ENCODE measurements at regions not wholly inside any gene's neighbourhood (a gene's known extent, or its start where the extent isn't known, plus 50 kb on each side); places are given as distances from the start of the nearest gene placed in this dataset.

GRCh38 chr9:675697-676370 is 165.7 kb upstream of the DMRT1 start:
- DNase-seq = no peak

- no peak for DNase-seq
Observed at GRCh38 chr9:676780-677438, 164.6 kb upstream of the DMRT1 start.

- no peak for DNase-seq
Observed at GRCh38 chr9:677461-678097, 163.9 kb upstream of the DMRT1 start.

GRCh38 chr9:678897-679296 is 162.6 kb upstream of the DMRT1 start:
- no peak for DNase-seq

- DNase-seq = no peak
Observed at GRCh38 chr9:679462-679861, 162.0 kb upstream of the DMRT1 start.

- no peak for DNase-seq
Observed at GRCh38 chr9:680106-680505, 161.4 kb upstream of the DMRT1 start.

GRCh38 chr9:682633-683508 is 158.6 kb upstream of the DMRT1 start:
- no peak for DNase-seq

GRCh38 chr9:683509-684021 is 157.9 kb upstream of the DMRT1 start:
- no peak for DNase-seq

- no peak for DNase-seq
Observed at GRCh38 chr9:684054-684890, 157.2 kb upstream of the DMRT1 start.

- no peak for DNase-seq
Observed at GRCh38 chr9:684941-685340, 156.6 kb upstream of the DMRT1 start.

- DNase-seq = no peak
Observed at GRCh38 chr9:686321-686813, 155.1 kb upstream of the DMRT1 start.

- DNase-seq = no peak
Observed at GRCh38 chr9:687034-687785, 154.3 kb upstream of the DMRT1 start.

- no peak for DNase-seq
Observed at GRCh38 chr9:687994-688393, 153.5 kb upstream of the DMRT1 start.

- no peak for DNase-seq
Observed at GRCh38 chr9:690517-691111, 150.9 kb upstream of the DMRT1 start.

GRCh38 chr9:691825-692400 is 149.6 kb upstream of the DMRT1 start:
- no peak for DNase-seq

- DNase-seq = no peak
Observed at GRCh38 chr9:692636-693129, 148.8 kb upstream of the DMRT1 start.

GRCh38 chr9:693201-694091 is 148.1 kb upstream of the DMRT1 start:
- DNase-seq = no peak

- DNase-seq = no peak
Observed at GRCh38 chr9:694092-694402, 147.4 kb upstream of the DMRT1 start.

Measured in T1000 (cell line).